Fibroblast of lung (primary cell): ENCODE measurements at regions not wholly inside any gene's neighbourhood (a gene's known extent, or its start where the extent isn't known, plus 50 kb on each side); places are given as distances from the start of the nearest gene placed in this dataset.
A peak's percentile ranks its signal among the peaks of the same experiment; 100 is the strongest.

Experiments
- DNase-seq, 2 donors: peaks; one replicate each; pipeline versions ENCODE4 v3.0.0 to v3.0.0-alpha.2; 2010; ENCODE audit warnings: low read depth in 2 of 2
- H2AFZ ChIP-seq: 2 replicates; pipeline ENCODE4 v1.5.1; 2012; ENCODE audit warnings: low read length, control low read depth, inconsistent platforms
- H3K27ac ChIP-seq: 2 replicates; pipeline ENCODE4 v1.5.1; 2011; ENCODE audit warnings: low read length, control low read depth; ENCODE audit not compliant: insufficient read depth
- H3K27me3 ChIP-seq: 2 replicates; pipeline ENCODE4 v1.5.1; 2011; ENCODE audit warnings: mild to moderate bottlenecking, low read length; ENCODE audit not compliant: control insufficient read depth, insufficient read depth
- H3K36me3 ChIP-seq: 2 replicates; pipeline ENCODE4 v1.5.1; 2011; ENCODE audit warnings: low read length; ENCODE audit not compliant: control insufficient read depth, insufficient read depth
- H3K4me1 ChIP-seq: 2 replicates; pipeline ENCODE4 v1.5.1; 2011; ENCODE audit warnings: low read length; ENCODE audit not compliant: control insufficient read depth, insufficient read depth; ENCODE audit errors: extremely low read depth
- H3K4me2 ChIP-seq: 2 replicates; pipeline ENCODE4 v1.5.1; 2011; ENCODE audit warnings: low read length, control low read depth; ENCODE audit not compliant: insufficient read depth; ENCODE audit errors: extremely low read depth
- H3K4me3 ChIP-seq, 4 experiments: fragments of 200-600 bp in 1 of 4; sonication (generic) in 1 of 4; replicated peaks in 1 of 4; 2 replicates each; pipeline ENCODE4 v1.5.1; 2011 to 2016; ENCODE audit warnings: low read length in 4 of 4, low read depth in 3 of 4, mild to moderate bottlenecking in 3 of 4, control low read depth in 2 of 4, inconsistent platforms in 1 of 4, mixed read lengths in 1 of 4; ENCODE audit not compliant: insufficient read depth in 1 of 4; ENCODE audit errors: control extremely low read depth in 1 of 4
- H3K79me2 ChIP-seq: 2 replicates; pipeline ENCODE4 v1.5.1; 2012; ENCODE audit warnings: mild to moderate bottlenecking, low read length, inconsistent platforms; ENCODE audit not compliant: control insufficient read depth, insufficient read depth
- H3K9ac ChIP-seq: 2 replicates; pipeline ENCODE4 v1.5.1; 2011; ENCODE audit warnings: mild to moderate bottlenecking, low read length, control low read depth; ENCODE audit not compliant: insufficient read depth
- H3K9me3 ChIP-seq: 2 replicates; pipeline ENCODE4 v1.5.1; 2012; ENCODE audit warnings: low read depth, low read length; ENCODE audit not compliant: control insufficient read depth, insufficient read depth
- H4K20me1 ChIP-seq: 2 replicates; pipeline ENCODE4 v1.5.1; 2011; ENCODE audit warnings: low read length; ENCODE audit not compliant: control insufficient read depth, insufficient read depth; ENCODE audit errors: extremely low read depth
- CTCF ChIP-seq, 2 donors: IDR thresholded peaks in 1 of 2; conservative IDR thresholded peaks in 1 of 2; 1 replicate in 1 of 2; 2 replicates in 1 of 2; pipeline ENCODE4 v1.5.1; 2011 to 2012; ENCODE audit warnings: low read length in 2 of 2, control low read depth in 1 of 2, inconsistent platforms in 1 of 2, low read depth in 1 of 2, mild to moderate bottlenecking in 1 of 2
- EZH2 ChIP-seq: IDR thresholded peaks from 2 replicates; pipeline ENCODE4 v1.5.1; 2012; ENCODE audit warnings: low read length, control low read depth, mild to moderate bottlenecking; ENCODE audit errors: missing control alignments

- H4K20me1 ChIP-seq, result no peaks in the 10 kb centered on the region
- no peak overlapping the region for H3K4me3 ChIP-seq
- H3K9ac ChIP-seq, result no peak overlapping the region
- DNase-seq, result no peak
- no peaks in the 10 kb centered on the region for H3K36me3 ChIP-seq
- no peaks in the 10 kb centered on the region for H3K4me1 ChIP-seq
- no peak for TF ChIP-seq CTCF (conservative IDR thresholded peaks at IDR 0.05 in 1 of 2, IDR thresholded peaks at IDR 0.05 in 1 of 2; ENCODE audit: low read depth in 1 of 2, low read length in 2 of 2)
- TF ChIP-seq EZH2, result no peak
- H3K27ac ChIP-seq, result no peak overlapping the region
- H3K9me3 ChIP-seq, result no peaks in the 10 kb centered on the region
- no peak overlapping the region for H3K4me2 ChIP-seq
- no peaks in the 10 kb centered on the region for H3K27me3 ChIP-seq
- no peak overlapping the region for H2AFZ ChIP-seq
- H3K79me2 ChIP-seq, result no peaks in the 10 kb centered on the region
These were observed 1351.9 kb downstream of the REEP3 start for GRCh38 chr10:64873088-64873487.

- Histone ChIP-seq H3K4me1 (no peaks in the 10 kb centered on the region), H3K9me3 (no peaks in the 10 kb centered on the region), H2AFZ (no peak overlapping the region), H3K9ac (no peak overlapping the region), H3K4me3 (no peak overlapping the region), H3K4me2 (no peak overlapping the region), H3K27ac (no peak overlapping the region), H3K27me3 (no peaks in the 10 kb centered on the region), H4K20me1 (no peaks in the 10 kb centered on the region), H3K79me2 (no peaks in the 10 kb centered on the region), H3K36me3 (no peaks in the 10 kb centered on the region)
- TF ChIP-seq CTCF (conservative IDR thresholded peaks at IDR 0.05 in 1 of 2, IDR thresholded peaks at IDR 0.05 in 1 of 2; ENCODE audit: low read depth in 1 of 2, low read length in 2 of 2), result no peak
- no peak for TF ChIP-seq EZH2
- peak in 1 of 2 donors; percentile 0 for DNase-seq
These were observed 1352.8 kb downstream of the REEP3 start for GRCh38 chr10:64873959-64874358.

- Histone ChIP-seq H2AFZ (no peak overlapping the region), H3K79me2 (no peaks in the 10 kb centered on the region), H3K9ac (no peak overlapping the region), H3K27ac (no peak overlapping the region), H3K27me3 (no peaks in the 10 kb centered on the region), H4K20me1 (no peaks in the 10 kb centered on the region), H3K9me3 (no peaks in the 10 kb centered on the region), H3K4me3 (no peak overlapping the region), H3K4me1 (no peaks in the 10 kb centered on the region), H3K4me2 (no peak overlapping the region), H3K36me3 (no peaks in the 10 kb centered on the region)
- TF ChIP-seq EZH2, result no peak
- no peak for TF ChIP-seq CTCF (conservative IDR thresholded peaks at IDR 0.05 in 1 of 2, IDR thresholded peaks at IDR 0.05 in 1 of 2; ENCODE audit: low read depth in 1 of 2, low read length in 2 of 2)
- DNase-seq, result no peak
These were observed 1359.3 kb downstream of the REEP3 start for GRCh38 chr10:64880546-64880945.
